Karpas-422 (cell line): ENCODE measurements at regions not wholly inside any gene's neighbourhood (a gene's known extent, or its start where the extent isn't known, plus 50 kb on each side); places are given as distances from the start of the nearest gene placed in this dataset.

Experiments used
- DNase-seq: peaks from one replicate; pipeline ENCODE4 v3.0.0-alpha.2; 2015
- H2AFZ ChIP-seq: fragments of 200-600 bp; sonication (generic); 2 replicates; pipeline ENCODE4 v1.6.1; 2014; ENCODE audit warnings: antibody characterized with exemption, low read length, mixed read lengths
- H3K27ac ChIP-seq: fragments of 200-600 bp; sonication (generic); 2 replicates; pipeline ENCODE4 v1.5.1; 2014; ENCODE audit warnings: mild to moderate bottlenecking, low read length, moderate library complexity
- H3K27me3 ChIP-seq: fragments of 200-600 bp; sonication (generic); 2 replicates; pipeline ENCODE4 v1.6.1; 2014; ENCODE audit warnings: low read length, mixed read lengths
- H3K36me3 ChIP-seq: fragments of 200-600 bp; sonication (generic); 2 replicates; pipeline ENCODE4 v1.6.1; 2014; ENCODE audit warnings: low read length, mixed read lengths; ENCODE audit not compliant: insufficient read depth
- H3K4me1 ChIP-seq: fragments of 200-600 bp; sonication (generic); 2 replicates; pipeline ENCODE4 v1.6.1; 2014; ENCODE audit warnings: mild to moderate bottlenecking, low read length, mixed read lengths
- H3K4me2 ChIP-seq: fragments of 200-600 bp; sonication (generic); 2 replicates; pipeline ENCODE4 v1.6.1; 2014; ENCODE audit warnings: low read length, low read depth, mild to moderate bottlenecking; ENCODE audit not compliant: poor library complexity, severe bottlenecking
- H3K4me3 ChIP-seq: fragments of 200-600 bp; sonication (generic); 2 replicates; pipeline ENCODE4 v1.5.1; 2014; ENCODE audit warnings: mild to moderate bottlenecking, antibody characterized with exemption, low read length, mixed read lengths
- H3K79me2 ChIP-seq: fragments of 200-600 bp; sonication (generic); 2 replicates; pipeline ENCODE4 v1.6.1; 2014; ENCODE audit warnings: mild to moderate bottlenecking, low read length, mixed read lengths
- H3K9ac ChIP-seq: fragments of 200-600 bp; sonication (generic); 2 replicates; pipeline ENCODE4 v1.6.0; 2014; ENCODE audit warnings: low read length
- H3K9me2 ChIP-seq: fragments of 200-600 bp; sonication (generic), shearing (Covaris generic); replicated peaks from 2 replicates; pipeline ENCODE4 v1.6.0; 2014; ENCODE audit warnings: mild to moderate bottlenecking, low read length, moderate library complexity; ENCODE audit not compliant: insufficient read depth
- H3K9me3 ChIP-seq: fragments of 300-700, 200-600 bp; sonication (generic); 2 replicates; pipeline ENCODE4 v1.6.1; 2014; ENCODE audit warnings: low read length, mixed read lengths
- H4K20me1 ChIP-seq: fragments of 200-600 bp; sonication (generic); 2 replicates; pipeline ENCODE4 v1.6.1; 2014; ENCODE audit warnings: mild to moderate bottlenecking, antibody characterized with exemption, low read length, low read depth; ENCODE audit not compliant: insufficient read depth

DNA sequence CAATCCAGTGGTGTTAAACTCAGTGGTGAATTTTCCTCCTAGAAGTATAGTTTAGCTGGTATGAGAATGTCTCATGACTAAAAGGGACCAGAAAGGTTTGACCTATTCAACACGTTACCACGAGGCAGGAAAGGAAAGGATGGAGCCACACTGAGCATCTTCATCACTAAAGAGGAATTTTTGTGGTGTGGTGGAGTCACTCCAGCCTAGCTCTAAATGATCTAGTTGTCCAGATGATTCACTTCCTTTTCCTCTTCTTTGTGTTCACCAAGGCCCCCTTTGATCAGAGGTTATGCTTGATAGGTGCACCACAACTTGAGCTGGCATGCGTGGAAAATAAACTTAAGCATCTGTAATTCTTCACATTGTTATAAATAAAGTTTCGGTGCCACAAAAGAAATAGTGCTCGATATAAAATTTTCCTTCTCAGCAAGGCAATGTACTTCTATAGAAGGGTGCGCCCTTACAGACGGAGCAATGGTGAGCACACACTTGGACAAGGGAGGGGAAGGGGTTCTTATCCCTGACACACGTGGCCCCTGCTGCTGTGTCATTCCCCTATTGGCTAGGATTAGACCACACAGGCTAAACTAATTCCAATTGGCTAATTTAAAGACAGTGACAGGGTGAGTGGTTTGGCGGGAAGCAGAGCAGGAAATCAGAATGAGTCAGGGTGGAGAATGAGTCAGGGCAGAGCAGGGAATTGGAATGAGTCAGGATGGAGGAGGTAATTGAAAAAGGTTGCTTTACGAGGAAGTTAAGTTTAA, 254.6 kb downstream of the HS3ST3A1 start:
- Histone ChIP-seq H3K4me2 (no peak overlapping the region), H3K27me3 (no peaks in the 10 kb centered on the region), H3K4me3 (no peak overlapping the region), H3K9ac (no peak overlapping the region), H3K9me3 (no peaks in the 10 kb centered on the region), H3K4me1 (no peaks in the 10 kb centered on the region), H4K20me1 (no peaks in the 10 kb centered on the region), H2AFZ (no peak overlapping the region), H3K9me2 (no peaks in the 10 kb centered on the region), H3K36me3 (no peaks in the 10 kb centered on the region), H3K27ac (no peak overlapping the region), H3K79me2 (no peaks in the 10 kb centered on the region)
- no peak for DNase-seq

DNA sequence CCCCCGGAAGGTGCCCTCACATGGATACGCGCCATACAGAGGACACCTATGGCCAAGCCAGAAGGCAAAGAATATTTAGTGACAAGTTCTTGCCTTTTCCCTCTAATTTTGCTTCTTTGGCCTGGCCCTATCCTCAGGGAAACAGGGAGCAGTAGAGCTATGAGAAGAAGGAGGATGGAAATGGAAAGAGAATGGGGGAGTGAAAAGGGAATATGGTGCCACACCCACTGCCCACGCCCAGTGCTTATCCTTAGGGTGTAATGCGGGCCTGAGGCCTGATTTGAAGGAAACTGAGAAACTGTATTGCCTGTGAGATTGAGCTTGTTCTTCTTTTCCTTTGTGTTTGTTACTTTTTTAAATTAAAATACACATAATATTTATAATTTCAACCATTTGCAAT, 255.1 kb downstream of the HS3ST3A1 start:
- Histone ChIP-seq H3K9me3 (no peaks in the 10 kb centered on the region), H3K79me2 (no peaks in the 10 kb centered on the region), H4K20me1 (no peaks in the 10 kb centered on the region), H3K27me3 (no peaks in the 10 kb centered on the region), H3K4me1 (no peaks in the 10 kb centered on the region), H3K4me2 (no peak overlapping the region), H3K4me3 (no peak overlapping the region), H3K27ac (no peak overlapping the region), H3K9me2 (no peaks in the 10 kb centered on the region), H2AFZ (no peak overlapping the region), H3K36me3 (no peaks in the 10 kb centered on the region), H3K9ac (no peak overlapping the region)
- no peak for DNase-seq

DNA sequence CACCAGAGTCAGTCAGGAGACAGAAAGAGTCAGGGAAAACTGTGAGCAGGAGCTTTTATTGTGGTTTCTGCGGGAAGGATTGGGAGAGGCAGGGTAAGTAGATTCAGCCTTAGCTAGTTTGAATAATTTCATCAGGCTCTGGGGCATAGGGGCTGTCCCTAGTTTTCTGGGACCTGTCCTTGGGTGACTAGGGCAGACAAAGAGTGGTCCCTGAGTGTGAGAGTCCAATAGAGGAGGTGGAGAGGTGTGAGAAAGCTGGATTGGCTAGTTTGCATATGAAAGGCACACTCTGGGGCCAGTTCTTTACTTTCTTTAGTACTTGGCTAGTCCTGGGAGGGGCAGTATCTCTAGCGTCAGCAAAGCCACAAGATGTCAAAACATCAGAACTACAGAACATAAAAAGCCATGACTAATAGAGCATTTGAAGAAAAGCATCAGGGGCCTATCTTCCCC, 255.6 kb downstream of the HS3ST3A1 start:
- Histone ChIP-seq H3K4me1 (no peaks in the 10 kb centered on the region), H3K9me2 (no peaks in the 10 kb centered on the region), H3K36me3 (no peaks in the 10 kb centered on the region), H3K4me2 (no peak overlapping the region), H3K4me3 (no peak overlapping the region), H3K9me3 (no peaks in the 10 kb centered on the region), H3K79me2 (no peaks in the 10 kb centered on the region), H3K27ac (no peak overlapping the region), H4K20me1 (no peaks in the 10 kb centered on the region), H2AFZ (no peak overlapping the region), H3K27me3 (no peaks in the 10 kb centered on the region), H3K9ac (no peak overlapping the region)
- DNase-seq, result no peak

DNA sequence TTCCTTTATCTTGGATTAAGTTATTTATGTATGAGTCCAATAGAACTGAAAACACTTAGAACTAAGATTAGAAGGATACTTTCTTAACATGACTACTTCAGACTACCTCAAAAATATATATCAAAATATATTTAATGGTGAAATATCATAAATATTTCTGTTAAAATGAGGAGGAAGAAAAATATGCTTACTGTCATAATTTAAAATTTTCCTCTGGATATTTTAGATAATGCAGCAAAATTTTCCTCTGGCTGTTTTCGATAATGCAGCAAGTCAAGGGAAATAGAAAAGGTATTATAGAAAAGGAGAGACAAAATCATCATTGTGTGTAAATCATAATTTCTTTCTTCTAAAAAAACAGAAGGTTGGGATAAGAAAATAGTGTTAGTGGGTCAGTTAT, 263.3 kb downstream of the HS3ST3A1 start:
- Histone ChIP-seq H3K9me3 (no peaks in the 10 kb centered on the region), H3K4me1 (no peaks in the 10 kb centered on the region), H3K79me2 (no peaks in the 10 kb centered on the region), H2AFZ (no peak overlapping the region), H3K4me3 (no peak overlapping the region), H3K36me3 (no peaks in the 10 kb centered on the region), H4K20me1 (no peaks in the 10 kb centered on the region), H3K27ac (no peak overlapping the region), H3K27me3 (no peaks in the 10 kb centered on the region; the same call in 1 of the 2 replicates), H3K9me2 (no peaks in the 10 kb centered on the region), H3K4me2 (no peak overlapping the region), H3K9ac (no peak overlapping the region)
- no peak for DNase-seq

DNA sequence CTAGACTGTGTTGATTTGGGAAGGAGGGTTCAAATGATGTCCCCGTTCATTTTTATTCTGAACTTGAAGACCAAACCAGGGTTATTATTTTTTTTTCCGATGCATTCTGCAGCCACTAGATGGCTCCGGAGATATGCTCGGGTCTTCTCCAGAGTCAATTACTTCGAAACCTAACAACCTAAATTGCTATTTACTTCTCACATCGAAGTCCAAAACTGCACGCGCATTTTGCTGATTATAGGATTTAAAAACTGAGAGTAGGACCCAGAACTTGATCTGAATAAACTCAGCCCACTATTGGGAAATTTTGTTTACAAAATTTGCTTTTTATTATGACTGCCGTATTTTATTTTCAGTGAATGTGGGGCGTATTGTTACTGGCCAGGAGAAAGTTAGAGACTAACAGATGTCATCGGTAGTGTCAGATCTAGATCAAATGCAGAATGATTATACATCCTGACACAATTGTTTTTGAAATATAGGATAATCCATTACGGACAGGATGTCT, 263.8 kb downstream of the HS3ST3A1 start:
- Histone ChIP-seq H3K27ac (no peak overlapping the region), H4K20me1 (no peaks in the 10 kb centered on the region), H3K27me3 (no peaks in the 10 kb centered on the region; the same call in 1 of the 2 replicates), H3K9me3 (no peaks in the 10 kb centered on the region), H3K4me3 (no peak overlapping the region), H3K9me2 (no peaks in the 10 kb centered on the region), H3K79me2 (no peaks in the 10 kb centered on the region), H3K4me2 (no peak overlapping the region), H2AFZ (no peak overlapping the region), H3K9ac (no peak overlapping the region), H3K4me1 (no peaks in the 10 kb centered on the region), H3K36me3 (no peaks in the 10 kb centered on the region)
- DNase-seq, result peak; percentile 76

DNA sequence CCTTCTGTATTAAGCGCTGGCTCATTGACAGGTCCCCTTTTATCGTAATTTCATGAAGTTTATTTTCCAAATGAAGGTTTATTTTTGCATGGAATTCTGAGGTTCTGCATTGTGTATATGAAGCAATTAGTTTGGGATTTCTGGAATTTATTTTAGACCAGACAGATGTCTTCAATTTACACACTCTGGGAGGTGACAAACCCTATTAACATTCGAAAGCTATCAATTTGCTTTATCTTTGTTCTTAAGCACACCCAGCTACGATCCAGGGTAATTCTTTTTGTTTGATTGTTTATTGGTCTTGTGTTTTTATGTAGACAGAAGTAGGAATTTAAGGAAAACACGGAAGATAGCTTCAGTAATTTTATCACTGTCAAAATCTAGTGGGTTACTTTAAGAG, 264.6 kb downstream of the HS3ST3A1 start:
- H3K27ac ChIP-seq, result no peak overlapping the region
- H3K4me2 ChIP-seq, result no peak overlapping the region
- no peaks in the 10 kb centered on the region for H3K79me2 ChIP-seq
- H3K27me3 ChIP-seq, result no peaks in the 10 kb centered on the region; the same call in 1 of the 2 replicates
- no peak overlapping the region for H3K4me3 ChIP-seq
- H3K9me3 ChIP-seq, result no peaks in the 10 kb centered on the region
- no peak overlapping the region for H3K9ac ChIP-seq
- no peak overlapping the region for H2AFZ ChIP-seq
- no peaks in the 10 kb centered on the region for H3K36me3 ChIP-seq
- DNase-seq, result no peak
- no peaks in the 10 kb centered on the region for H4K20me1 ChIP-seq
- H3K4me1 ChIP-seq, result no peaks in the 10 kb centered on the region
- H3K9me2 ChIP-seq, result no peaks in the 10 kb centered on the region

DNA sequence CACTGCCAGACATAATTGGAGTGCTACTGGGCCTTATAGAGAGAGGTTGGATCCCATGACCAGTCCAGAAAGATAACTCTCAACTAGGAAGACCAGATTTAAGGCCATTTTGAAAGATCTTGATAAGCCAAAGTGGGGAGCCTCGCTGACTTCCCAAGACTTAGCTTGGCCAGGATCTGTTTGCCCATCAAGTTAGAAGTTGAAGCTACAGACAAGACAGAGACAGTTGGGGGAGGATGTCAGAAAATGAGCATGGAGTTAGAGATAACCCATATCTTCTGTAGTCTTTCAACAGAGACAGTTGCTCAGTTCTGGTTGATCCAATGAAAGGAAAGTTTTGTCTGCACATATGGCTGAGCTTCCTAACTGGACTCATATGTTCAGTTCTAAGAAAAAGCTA, 267.4 kb downstream of the HS3ST3A1 start:
- H3K4me1 ChIP-seq, result no peaks in the 10 kb centered on the region
- H3K9ac ChIP-seq, result no peak overlapping the region

DNA sequence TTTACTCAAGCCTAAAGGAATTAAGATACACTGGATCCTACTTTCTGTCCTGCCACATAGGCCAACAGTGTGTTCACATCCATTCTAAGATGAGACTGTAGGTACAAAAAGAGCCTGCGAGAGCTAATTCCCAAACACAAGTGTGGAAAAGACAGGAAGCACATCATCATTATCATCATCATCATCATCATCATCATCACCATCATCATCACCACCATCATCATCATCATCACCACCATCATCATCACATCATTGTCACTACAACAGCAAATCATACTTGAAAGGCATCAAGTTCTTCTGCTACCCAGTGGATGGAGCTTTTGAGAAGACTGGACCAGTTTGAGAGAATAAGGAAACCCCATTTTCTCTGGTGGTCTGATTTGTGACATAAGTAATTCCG, 268.1 kb downstream of the HS3ST3A1 start:
- no peak overlapping the region for H2AFZ ChIP-seq
- H3K27me3 ChIP-seq, result no peaks in the 10 kb centered on the region; the same call in 1 of the 2 replicates
- H3K27ac ChIP-seq, result no peak overlapping the region
- no peaks in the 10 kb centered on the region for H4K20me1 ChIP-seq
- H3K79me2 ChIP-seq, result no peaks in the 10 kb centered on the region
- no peak overlapping the region for H3K4me2 ChIP-seq
- no peaks in the 10 kb centered on the region for H3K9me3 ChIP-seq
- H3K4me1 ChIP-seq, result no peaks in the 10 kb centered on the region
- H3K4me3 ChIP-seq, result no peak overlapping the region
- H3K9ac ChIP-seq, result no peak overlapping the region
- DNase-seq, result no peak
- H3K36me3 ChIP-seq, result no peaks in the 10 kb centered on the region
- no peaks in the 10 kb centered on the region for H3K9me2 ChIP-seq

More for the DNA sequence above, 267.4 kb downstream of the HS3ST3A1 start:
- Histone ChIP-seq H3K27me3 (no peaks in the 10 kb centered on the region; the same call in 1 of the 2 replicates), H3K36me3 (no peaks in the 10 kb centered on the region), H3K4me3 (no peak overlapping the region), H4K20me1 (no peaks in the 10 kb centered on the region), H2AFZ (no peak overlapping the region), H3K4me2 (no peak overlapping the region), H3K9me2 (no peaks in the 10 kb centered on the region), H3K9me3 (no peaks in the 10 kb centered on the region), H3K79me2 (no peaks in the 10 kb centered on the region), H3K27ac (no peak overlapping the region)
- DNase-seq, result no peak
